ENCODE measurements at regions not wholly inside any gene's neighbourhood (a gene's known extent, or its start where the extent isn't known, plus 50 kb on each side); places are given as distances from the start of the nearest gene placed in this dataset.

GRCh38 chr6:121828146-121828886 lies 392.9 kb downstream of the GJA1 start:
- TF ChIP-seq, protein P1, sequence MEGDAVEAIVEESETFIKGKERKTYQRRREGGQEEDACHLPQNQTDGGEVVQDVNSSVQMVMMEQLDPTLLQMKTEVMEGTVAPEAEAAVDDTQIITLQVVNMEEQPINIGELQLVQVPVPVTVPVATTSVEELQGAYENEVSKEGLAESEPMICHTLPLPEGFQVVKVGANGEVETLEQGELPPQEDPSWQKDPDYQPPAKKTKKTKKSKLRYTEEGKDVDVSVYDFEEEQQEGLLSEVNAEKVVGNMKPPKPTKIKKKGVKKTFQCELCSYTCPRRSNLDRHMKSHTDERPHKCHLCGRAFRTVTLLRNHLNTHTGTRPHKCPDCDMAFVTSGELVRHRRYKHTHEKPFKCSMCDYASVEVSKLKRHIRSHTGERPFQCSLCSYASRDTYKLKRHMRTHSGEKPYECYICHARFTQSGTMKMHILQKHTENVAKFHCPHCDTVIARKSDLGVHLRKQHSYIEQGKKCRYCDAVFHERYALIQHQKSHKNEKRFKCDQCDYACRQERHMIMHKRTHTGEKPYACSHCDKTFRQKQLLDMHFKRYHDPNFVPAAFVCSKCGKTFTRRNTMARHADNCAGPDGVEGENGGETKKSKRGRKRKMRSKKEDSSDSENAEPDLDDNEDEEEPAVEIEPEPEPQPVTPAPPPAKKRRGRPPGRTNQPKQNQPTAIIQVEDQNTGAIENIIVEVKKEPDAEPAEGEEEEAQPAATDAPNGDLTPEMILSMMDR (IDR thresholded peaks at IDR 0.05), result no peak
- TF ChIP-seq POLR2A (IDR thresholded peaks at IDR 0.05) (no peak), EP300 (IDR thresholded peaks at IDR 0.05) (no peak)

Data from suprapubic skin (tissue), 3 donors.